Body of pancreas (tissue), 4 donors: ENCODE measurements at regions not wholly inside any gene's neighbourhood (a gene's known extent, or its start where the extent isn't known, plus 50 kb on each side); places are given as distances from the start of the nearest gene placed in this dataset.

Experiments used
- CTCF ChIP-seq, 7 experiments: fragments of 450-650 bp in 4 of 7; fragments of 200-600 bp in 3 of 7; sonication (generic) in 3 of 7; IDR thresholded peaks; one replicate each; pipeline ENCODE4 v1.5.1; 2016 to 2019; ENCODE audit warnings: antibody characterized with exemption in 7 of 7
- POLR2A ChIP-seq, 3 donors: fragments of 450-650 bp; IDR thresholded peaks; one replicate each; pipeline ENCODE4 v1.6.1; 2016; ENCODE audit warnings: antibody characterized with exemption in 3 of 3, mild to moderate bottlenecking in 2 of 3

- TF ChIP-seq POLR2A (IDR thresholded peaks at IDR 0.05) (no peak), CTCF (IDR thresholded peaks at IDR 0.05) (no peak)
Observed at GRCh38 chr5:40073927-40074326, 605.8 kb upstream of the PTGER4 start.
